Prostate gland (tissue), 2 donors: ENCODE measurements at regions not wholly inside any gene's neighbourhood (a gene's known extent, or its start where the extent isn't known, plus 50 kb on each side); places are given as distances from the start of the nearest gene placed in this dataset.
"Not testable (repeated sequence)": the region's sequence is repeated elsewhere in the genome, so short reads cannot be mapped to it uniquely, and the experiment has no call there.

ENCODE experiments used
- DNase-seq: peaks from one replicate; pipeline ENCODE4 v3.0.0-alpha.2; 2019; ENCODE audit warnings: low spot score
- H3K27ac ChIP-seq, 2 donors: fragments of 200-600 bp; sonication (generic); 2 replicates each; pipeline ENCODE4 v1.5.1; 2017 to 2019
- H3K27me3 ChIP-seq: fragments of 200-600 bp; sonication (generic); replicated peaks from 2 replicates; pipeline ENCODE4 v1.5.1; 2019; ENCODE audit not compliant: insufficient read depth
- H3K36me3 ChIP-seq, 2 donors: fragments of 200-600 bp; sonication (generic); 1 replicate in 1 of 2; 2 replicates in 1 of 2; pipeline versions ENCODE4 v1.5.1 to v1.8.1; 2017 to 2019
- H3K4me1 ChIP-seq: fragments of 200-600 bp; sonication (generic); replicated peaks from 2 replicates; pipeline ENCODE4 v1.5.1; 2019
- H3K4me3 ChIP-seq, 2 donors: fragments of 200-600 bp; sonication (generic); 2 replicates each; pipeline ENCODE4 v1.5.1; 2017 to 2019
- H3K9me3 ChIP-seq: fragments of 200-600 bp; sonication (generic); 2 replicates; pipeline ENCODE4 v1.5.1; 2017
- POLR2A ChIP-seq: fragments of 450-650 bp; IDR thresholded peaks from one replicate; pipeline ENCODE4 v1.6.1; 2016; ENCODE audit warnings: antibody characterized with exemption, mild to moderate bottlenecking
- POLR2AphosphoS5 ChIP-seq: sonication (generic); formaldehyde crosslinking; IDR thresholded peaks from one replicate; pipeline ENCODE4 v1.6.1; 2017; ENCODE audit warnings: antibody characterized with exemption
- WGBS: methylation state at CpG from one replicate; pipeline ENCODE4 v1.1.5; 2018; 5-methylcytosine and 5-hydroxymethylcytosine counted together
- intact Hi-C: fragments of 100-400 bp; cut with DNase I; formaldehyde crosslinking; loops from one replicate; pipeline ENCODE4 v1.14.2; 2022
- TF ChIP-seq, protein P1 (sequence below), 4 experiments: fragments of 200-600 bp in 2 of 4; fragments of 450-650 bp in 2 of 4; sonication (generic) in 2 of 4; IDR thresholded peaks; 1 replicate in 3 of 4; 2 replicates in 1 of 4; pipeline ENCODE4 v1.5.1; 2016 to 2019; ENCODE audit warnings: antibody characterized with exemption in 4 of 4, mild to moderate bottlenecking in 2 of 4, moderate library complexity in 2 of 4

DNA sequence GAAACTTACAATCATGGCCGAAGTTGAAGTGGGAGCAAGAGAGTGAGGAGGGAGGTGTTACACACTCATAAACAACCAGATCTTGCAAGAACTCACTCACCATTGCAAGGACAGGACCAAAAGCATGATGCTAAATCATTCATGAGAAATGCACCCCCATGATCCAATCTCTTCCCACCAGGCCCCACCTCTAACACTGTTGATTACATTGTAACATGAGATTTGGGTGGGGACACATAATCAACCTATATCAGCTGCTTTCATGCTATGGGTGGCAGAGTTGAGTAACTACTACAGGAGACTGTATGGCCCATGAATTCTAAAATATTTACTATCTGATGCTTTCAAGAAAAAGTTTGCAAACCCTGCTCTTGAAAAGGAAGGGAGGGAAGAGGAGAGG is 155.1 kb downstream of the DEFB131A start:
- WGBS = 100% methylated on average over 1 of the region's 1 CpG
- intact Hi-C loops = no loop called here
- Histone ChIP-seq H3K4me1 (no peaks in the 10 kb centered on the region), H3K9me3 (no peaks in the 10 kb centered on the region), H3K36me3 (no peaks in the 10 kb centered on the region), H3K27ac (no peak overlapping the region), H3K27me3 (no peaks in the 10 kb centered on the region), H3K4me3 (no peak overlapping the region)
- no peak for DNase-seq
- TF ChIP-seq POLR2AphosphoS5 = no peak
- TF ChIP-seq POLR2A = no peak
- TF ChIP-seq, protein P1, sequence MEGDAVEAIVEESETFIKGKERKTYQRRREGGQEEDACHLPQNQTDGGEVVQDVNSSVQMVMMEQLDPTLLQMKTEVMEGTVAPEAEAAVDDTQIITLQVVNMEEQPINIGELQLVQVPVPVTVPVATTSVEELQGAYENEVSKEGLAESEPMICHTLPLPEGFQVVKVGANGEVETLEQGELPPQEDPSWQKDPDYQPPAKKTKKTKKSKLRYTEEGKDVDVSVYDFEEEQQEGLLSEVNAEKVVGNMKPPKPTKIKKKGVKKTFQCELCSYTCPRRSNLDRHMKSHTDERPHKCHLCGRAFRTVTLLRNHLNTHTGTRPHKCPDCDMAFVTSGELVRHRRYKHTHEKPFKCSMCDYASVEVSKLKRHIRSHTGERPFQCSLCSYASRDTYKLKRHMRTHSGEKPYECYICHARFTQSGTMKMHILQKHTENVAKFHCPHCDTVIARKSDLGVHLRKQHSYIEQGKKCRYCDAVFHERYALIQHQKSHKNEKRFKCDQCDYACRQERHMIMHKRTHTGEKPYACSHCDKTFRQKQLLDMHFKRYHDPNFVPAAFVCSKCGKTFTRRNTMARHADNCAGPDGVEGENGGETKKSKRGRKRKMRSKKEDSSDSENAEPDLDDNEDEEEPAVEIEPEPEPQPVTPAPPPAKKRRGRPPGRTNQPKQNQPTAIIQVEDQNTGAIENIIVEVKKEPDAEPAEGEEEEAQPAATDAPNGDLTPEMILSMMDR (IDR thresholded peaks at IDR 0.05) = no peak

DNA sequence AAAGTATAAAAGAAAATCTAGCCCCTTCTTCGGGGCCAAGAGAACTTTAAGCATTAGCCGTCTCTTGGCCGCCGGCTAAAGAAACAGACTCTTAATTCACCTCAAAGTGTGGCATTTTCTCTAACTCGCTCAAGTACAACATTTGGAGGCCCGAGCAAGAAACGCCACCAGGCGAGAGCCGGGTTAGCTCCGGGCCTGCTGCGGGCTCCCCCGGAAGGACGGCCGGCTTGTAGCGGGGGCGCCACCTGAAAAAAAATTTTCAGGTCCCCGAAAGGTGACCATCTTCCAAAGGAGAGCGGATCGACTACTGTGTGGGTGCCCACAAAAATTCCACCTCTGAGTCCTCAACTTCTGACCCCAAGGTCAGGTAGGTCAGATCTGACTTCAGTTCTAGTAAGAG is 156.0 kb downstream of the DEFB131A start:
- intact Hi-C loops = no loop called here

DNA sequence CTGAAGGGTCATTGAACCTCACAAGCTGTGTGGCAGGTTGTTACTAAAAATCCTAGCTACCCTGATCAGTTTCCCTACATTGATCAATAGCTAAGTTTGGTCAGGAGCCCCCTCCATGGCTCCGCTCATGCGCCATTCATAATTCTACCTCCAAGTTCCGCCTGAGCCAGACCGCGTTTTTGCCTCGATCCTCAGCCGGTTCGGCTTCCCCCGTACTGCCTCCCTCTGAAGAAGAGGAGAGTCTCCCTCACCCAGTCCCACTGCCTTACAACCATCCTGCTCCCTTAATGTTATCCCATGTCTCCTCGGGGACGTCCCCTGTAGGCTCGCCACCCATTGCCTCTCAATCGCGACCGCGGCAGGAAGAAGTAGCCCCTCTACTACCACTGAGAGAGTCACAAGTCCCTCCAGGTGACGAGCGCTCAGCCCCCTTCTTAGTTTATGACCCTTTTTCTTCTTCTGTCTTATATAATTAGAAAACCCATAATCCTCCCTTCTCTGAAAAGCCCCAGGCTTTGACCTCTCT is 158.2 kb downstream of the DEFB131A start:
- Histone ChIP-seq H3K4me3 (no peak overlapping the region), H3K4me1 (no peaks in the 10 kb centered on the region), H3K9me3 (no peaks in the 10 kb centered on the region), H3K27ac (peak overlapping the region in 1 of 2 donors; percentile 45), H3K27me3 (no peaks in the 10 kb centered on the region), H3K36me3 (no peaks in the 10 kb centered on the region)
- DNase-seq = no peak
- intact Hi-C loops = no loop called here
- WGBS = 55% methylated on average over 18 of the region's 18 CpGs
- TF ChIP-seq, protein P1 (IDR thresholded peaks at IDR 0.05) = no peak
- TF ChIP-seq POLR2A = no peak
- no peak for TF ChIP-seq POLR2AphosphoS5

More for the DNA sequence above, 156.0 kb downstream of the DEFB131A start:
- H3K36me3 ChIP-seq = no peaks in the 10 kb centered on the region
- TF ChIP-seq, protein P1 (IDR thresholded peaks at IDR 0.05) = no peak
- TF ChIP-seq POLR2AphosphoS5 (no peak), POLR2A (no peak)
- H3K4me1 ChIP-seq = no peaks in the 10 kb centered on the region
- no peak overlapping the region for H3K4me3 ChIP-seq
- no peaks in the 10 kb centered on the region for H3K27me3 ChIP-seq
- no peak for DNase-seq
- H3K9me3 ChIP-seq = no peaks in the 10 kb centered on the region
- no peak overlapping the region for H3K27ac ChIP-seq
- WGBS = 92% methylated on average over 19 of the region's 19 CpGs

DNA sequence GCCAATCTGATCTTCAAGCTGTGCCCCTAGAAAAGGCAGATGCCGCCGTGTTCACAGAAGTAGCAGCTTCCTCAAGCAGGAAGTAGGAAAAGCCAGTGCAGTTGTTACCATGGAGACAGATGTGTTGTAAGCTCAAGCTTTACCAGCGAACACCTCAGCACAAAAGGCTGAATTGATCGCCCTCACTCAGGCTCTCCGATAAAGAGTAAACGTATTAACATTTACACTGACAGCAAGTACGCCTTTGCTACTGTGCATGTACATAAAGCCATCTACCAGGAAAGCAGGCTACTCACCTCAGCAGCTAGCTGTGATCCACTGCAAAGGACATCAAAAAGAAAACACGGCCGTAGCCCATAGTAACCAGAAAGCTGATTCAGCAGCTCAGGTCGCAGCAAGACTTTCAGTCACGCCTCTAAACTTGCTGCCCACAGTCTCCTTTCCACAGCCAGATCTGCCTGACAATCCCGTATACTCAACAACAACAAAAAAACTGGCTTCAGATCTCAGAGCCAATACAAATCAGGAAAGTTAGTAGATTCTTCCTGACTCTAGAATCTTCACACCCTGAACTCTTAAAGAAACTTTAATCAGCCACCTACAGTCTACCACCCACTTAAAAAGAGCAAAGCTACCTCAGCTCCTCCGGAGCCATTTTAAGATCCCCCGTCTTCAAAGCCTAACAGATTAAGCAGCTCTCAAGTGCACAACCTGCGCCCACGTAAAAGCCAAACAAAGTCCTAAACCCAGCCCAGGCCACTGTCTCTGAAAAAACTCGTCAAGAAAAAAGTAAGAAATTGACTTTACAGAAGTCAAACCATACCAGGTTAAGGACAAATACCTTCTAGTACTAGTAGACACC is 160.0 kb downstream of the DEFB131A start:
- H3K27me3 ChIP-seq, H3K4me3 ChIP-seq, intact Hi-C loops, H3K9me3 ChIP-seq, H3K4me1 ChIP-seq, H3K36me3 ChIP-seq: not testable (repeated sequence)
- WGBS = 15% methylated on average over 17 of the region's 17 CpGs
- peak overlapping the region; percentile 35 to 38 for H3K27ac ChIP-seq
- DNase-seq = peak; percentile 53

DNA sequence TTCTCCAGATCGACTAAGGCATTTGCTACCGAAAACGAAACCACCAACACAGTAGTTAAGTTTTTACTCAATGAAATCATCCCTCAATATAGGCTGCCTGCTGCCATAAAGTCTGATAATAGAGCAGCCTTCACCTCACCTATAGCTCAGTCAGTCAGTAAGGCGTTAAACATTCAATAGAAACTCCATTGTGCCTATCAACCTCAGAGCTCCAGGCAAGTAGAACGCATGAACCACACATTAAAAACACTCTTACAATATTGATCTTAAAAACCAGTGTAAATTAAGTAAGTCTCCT is 160.6 kb downstream of the DEFB131A start:
- H3K27ac ChIP-seq, H3K27me3 ChIP-seq, DNase-seq, H3K4me1 ChIP-seq, H3K4me3 ChIP-seq, H3K36me3 ChIP-seq, intact Hi-C loops, H3K9me3 ChIP-seq: not testable (repeated sequence)
- 38% methylated on average over 5 of the region's 5 CpGs for WGBS

DNA sequence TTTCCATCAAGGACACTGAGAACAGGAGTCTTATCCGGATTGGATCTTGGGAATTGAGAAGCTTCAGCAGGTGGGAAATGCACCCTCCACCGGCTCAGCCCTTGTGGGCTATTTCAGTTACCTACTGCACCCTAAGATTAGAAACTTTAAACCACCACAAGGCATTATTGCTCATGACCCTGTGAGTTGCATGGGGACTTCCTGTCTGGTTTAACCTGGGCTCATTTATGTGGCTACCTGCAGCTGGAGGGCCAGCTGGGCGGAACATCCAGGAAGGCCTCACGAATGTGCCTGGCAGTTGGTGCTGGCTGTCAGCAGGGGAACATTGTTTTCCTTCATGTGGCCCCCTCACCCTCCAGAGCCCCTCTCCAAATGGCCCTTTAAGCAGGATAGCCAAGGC is 164.1 kb downstream of the DEFB131A start:
- 89% methylated on average over 4 of the region's 4 CpGs for WGBS
- Histone ChIP-seq H3K9me3 (no peaks in the 10 kb centered on the region), H3K4me1 (no peaks in the 10 kb centered on the region), H3K36me3 (no peaks in the 10 kb centered on the region), H3K27me3 (no peaks in the 10 kb centered on the region), H3K4me3 (no peak overlapping the region), H3K27ac (no peak overlapping the region)
- TF ChIP-seq POLR2AphosphoS5 (no peak), POLR2A (no peak)
- TF ChIP-seq, protein P1 (IDR thresholded peaks at IDR 0.05) = no peak
- intact Hi-C loops = no loop called here
- DNase-seq = no peak

DNA sequence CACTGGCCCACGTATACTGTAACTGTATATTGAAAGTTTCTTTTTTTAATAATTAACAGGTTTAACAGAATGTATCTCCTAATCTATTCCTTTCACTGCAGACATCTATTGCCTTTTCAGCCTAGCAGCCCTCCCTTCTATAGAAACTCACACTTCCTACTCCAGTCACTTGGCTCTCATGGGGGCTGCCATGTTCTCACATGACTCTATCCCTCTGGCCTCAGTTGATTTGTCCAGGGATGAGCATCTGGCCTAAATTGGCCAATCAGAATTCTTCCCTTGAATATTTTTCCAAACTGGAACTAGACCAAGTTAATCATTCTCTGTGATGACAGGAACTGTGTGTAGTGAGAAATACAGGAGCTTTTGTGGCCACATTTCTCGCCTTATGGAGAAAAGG is 166.1 kb downstream of the DEFB131A start:
- H3K27me3 ChIP-seq, H3K4me3 ChIP-seq, H3K4me1 ChIP-seq, intact Hi-C loops, H3K9me3 ChIP-seq, H3K36me3 ChIP-seq, DNase-seq, H3K27ac ChIP-seq: not testable (repeated sequence)
- 95% methylated on average over 2 of the region's 2 CpGs for WGBS
